ENCODE measurements at regions not wholly inside any gene's neighbourhood (a gene's known extent, or its start where the extent isn't known, plus 50 kb on each side); places are given as distances from the start of the nearest gene placed in this dataset.

DNA sequence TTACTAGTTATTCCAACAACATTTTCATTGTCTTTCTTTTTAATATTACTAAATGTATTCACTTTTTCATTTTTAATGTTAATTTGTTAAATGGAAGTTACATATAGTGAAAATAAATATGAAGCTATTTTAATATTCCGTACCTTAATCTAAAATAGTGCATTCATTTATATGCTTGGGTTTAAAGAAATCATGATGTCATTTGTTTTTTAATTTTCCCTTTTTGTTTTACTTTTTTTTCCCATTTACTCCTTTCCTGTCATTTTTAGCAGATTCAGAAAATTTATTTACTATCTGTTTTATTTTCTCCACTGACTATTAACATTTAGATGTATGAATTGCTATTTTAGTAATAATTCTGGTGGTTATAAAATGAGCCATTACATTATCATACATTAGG, 183.0 kb upstream of the CDH9 start:
- Histone ChIP-seq H3K36me3 (ENCODE audit: control insufficient read depth, insufficient read depth, low read length) (no peaks in the 10 kb centered on the region), H3K4me3 (replicated peaks; ENCODE audit: low read depth, low read length) (no peak overlapping the region), H3K27me3 (replicated peaks; ENCODE audit: control insufficient read depth, insufficient read depth, low read length) (no peaks in the 10 kb centered on the region)
- TF ChIP-seq, protein P1, sequence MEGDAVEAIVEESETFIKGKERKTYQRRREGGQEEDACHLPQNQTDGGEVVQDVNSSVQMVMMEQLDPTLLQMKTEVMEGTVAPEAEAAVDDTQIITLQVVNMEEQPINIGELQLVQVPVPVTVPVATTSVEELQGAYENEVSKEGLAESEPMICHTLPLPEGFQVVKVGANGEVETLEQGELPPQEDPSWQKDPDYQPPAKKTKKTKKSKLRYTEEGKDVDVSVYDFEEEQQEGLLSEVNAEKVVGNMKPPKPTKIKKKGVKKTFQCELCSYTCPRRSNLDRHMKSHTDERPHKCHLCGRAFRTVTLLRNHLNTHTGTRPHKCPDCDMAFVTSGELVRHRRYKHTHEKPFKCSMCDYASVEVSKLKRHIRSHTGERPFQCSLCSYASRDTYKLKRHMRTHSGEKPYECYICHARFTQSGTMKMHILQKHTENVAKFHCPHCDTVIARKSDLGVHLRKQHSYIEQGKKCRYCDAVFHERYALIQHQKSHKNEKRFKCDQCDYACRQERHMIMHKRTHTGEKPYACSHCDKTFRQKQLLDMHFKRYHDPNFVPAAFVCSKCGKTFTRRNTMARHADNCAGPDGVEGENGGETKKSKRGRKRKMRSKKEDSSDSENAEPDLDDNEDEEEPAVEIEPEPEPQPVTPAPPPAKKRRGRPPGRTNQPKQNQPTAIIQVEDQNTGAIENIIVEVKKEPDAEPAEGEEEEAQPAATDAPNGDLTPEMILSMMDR (IDR thresholded peaks at IDR 0.05; ENCODE audit: insufficient read depth, low read length, poor library complexity, severe bottlenecking) = no peak
- DNase-seq (ENCODE audit: extremely low read depth, insufficient read length) = no peak

DNA sequence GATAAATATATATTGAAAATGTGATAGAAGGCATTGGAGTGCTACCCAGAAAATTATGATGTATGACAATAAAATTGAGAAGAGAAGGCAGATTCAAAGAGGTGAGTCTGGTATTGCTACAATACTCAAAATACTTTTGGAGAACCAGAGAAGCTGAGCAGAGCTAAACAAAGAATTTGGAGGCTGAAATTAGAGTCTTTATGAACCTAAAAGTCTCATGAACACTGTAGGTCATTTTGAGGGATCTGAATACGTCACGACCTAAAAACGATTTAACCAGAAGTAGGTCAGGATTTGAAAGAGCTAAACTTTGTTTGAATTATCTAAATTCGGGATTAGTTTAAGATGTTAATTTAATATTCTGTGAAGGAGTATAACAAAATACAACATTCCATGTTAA, 182.4 kb upstream of the CDH9 start:
- H3K27me3 ChIP-seq (replicated peaks; ENCODE audit: control insufficient read depth, insufficient read depth, low read length) = no peaks in the 10 kb centered on the region
- TF ChIP-seq, protein P1 (IDR thresholded peaks at IDR 0.05; ENCODE audit: insufficient read depth, low read length, poor library complexity, severe bottlenecking) = no peak

DNA sequence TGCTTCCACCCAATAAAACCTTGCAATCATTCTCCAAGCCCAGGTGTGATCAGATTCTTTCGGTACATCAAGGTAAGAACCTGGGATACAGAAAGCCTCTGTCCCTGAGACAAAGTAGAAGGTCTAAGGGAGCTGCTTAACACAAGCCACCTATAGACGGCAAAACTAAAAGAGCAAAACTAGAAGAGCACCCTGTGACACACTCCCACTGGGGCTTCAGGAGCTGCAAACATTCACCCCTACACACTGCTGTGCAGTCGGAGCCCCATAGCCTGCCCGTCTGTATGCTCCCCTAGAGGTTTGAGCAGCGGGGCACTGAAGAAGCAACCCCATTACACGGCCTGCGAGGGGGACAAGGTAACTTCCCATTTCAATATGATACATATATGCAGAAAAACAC, 179.6 kb upstream of the CDH9 start:
- TF ChIP-seq, protein P1 (IDR thresholded peaks at IDR 0.05; ENCODE audit: insufficient read depth, low read length, poor library complexity, severe bottlenecking) = no peak
- DNase-seq (ENCODE audit: extremely low read depth, insufficient read length) = no peak
- H3K27me3 ChIP-seq (replicated peaks; ENCODE audit: control insufficient read depth, insufficient read depth, low read length) = no peaks in the 10 kb centered on the region
- H3K36me3 ChIP-seq (ENCODE audit: control insufficient read depth, insufficient read depth, low read length) = no peaks in the 10 kb centered on the region
- H3K4me3 ChIP-seq (replicated peaks; ENCODE audit: low read depth, low read length) = no peak overlapping the region

More for the DNA sequence above, 182.4 kb upstream of the CDH9 start:
- H3K36me3 ChIP-seq (ENCODE audit: control insufficient read depth, insufficient read depth, low read length) = no peaks in the 10 kb centered on the region
- H3K4me3 ChIP-seq (replicated peaks; ENCODE audit: low read depth, low read length) = no peak overlapping the region
- DNase-seq (ENCODE audit: extremely low read depth, insufficient read length) = no peak

DNA sequence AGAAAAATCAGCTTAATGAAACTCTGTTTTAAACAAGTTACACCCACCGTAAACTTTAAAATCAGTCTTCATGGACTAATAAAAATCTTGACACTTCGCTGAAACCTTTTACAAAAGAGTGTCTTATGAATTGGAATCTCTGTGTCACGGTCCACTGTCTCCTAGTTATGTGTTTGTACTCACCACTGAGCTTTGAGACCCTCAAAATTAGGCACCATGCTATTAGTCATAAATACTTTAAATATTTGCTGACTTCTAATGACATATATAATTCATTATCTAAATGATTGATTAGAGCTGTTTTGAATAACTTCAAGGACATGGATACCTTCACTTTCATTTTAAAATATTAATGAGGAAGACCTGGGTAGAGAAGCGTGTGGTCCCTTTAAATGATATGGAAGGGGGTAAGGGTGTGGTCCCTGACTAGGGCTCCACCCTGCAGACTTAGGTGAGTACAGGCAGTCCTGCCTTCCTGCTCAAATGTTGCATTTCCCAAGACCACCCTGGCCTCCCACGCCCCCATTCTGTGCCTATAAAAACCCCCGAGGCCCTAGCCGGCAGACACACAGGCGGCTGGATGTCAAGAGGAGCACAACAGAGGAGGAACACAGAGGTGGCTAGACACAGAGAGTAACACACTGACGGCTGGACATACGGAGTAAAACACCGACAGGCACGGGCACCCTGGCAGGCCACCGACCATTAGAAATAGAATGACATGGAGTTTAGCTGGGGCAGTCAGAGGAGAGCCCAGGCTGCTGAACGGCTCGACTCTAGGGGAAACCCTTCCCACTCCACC, 179.0 kb upstream of the CDH9 start:
- TF ChIP-seq, protein P1 (IDR thresholded peaks at IDR 0.05; ENCODE audit: insufficient read depth, low read length, poor library complexity, severe bottlenecking) = no peak

DNA sequence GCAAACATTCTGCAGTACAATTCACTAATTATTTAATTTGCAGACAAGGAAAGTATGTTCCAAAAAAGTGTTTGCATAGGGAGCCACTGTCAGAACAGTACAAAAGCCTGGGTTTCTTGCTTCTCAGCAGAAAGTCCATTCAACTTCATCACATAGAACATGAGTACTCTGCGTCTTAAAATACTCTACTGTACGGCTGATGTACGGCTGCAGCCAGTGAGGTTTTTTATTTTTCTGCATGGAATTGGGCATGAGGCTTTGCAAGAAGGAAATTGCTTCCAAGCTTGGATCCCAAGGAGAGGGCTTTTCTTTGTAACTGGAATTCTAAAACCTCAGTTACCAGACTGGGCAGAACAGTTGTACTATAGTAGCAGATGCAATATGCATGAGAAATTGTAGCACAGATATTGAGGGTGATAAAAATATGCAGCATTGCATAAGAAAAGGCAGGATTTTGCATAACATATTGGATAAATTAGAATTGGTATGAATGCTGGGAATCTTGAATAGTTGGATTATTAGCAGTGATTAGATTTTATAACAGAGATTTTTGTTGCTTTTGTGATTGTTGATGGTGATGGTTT, 178.1 kb upstream of the CDH9 start:
- TF ChIP-seq, protein P1 (IDR thresholded peaks at IDR 0.05; ENCODE audit: insufficient read depth, low read length, poor library complexity, severe bottlenecking) = no peak
- no peak for DNase-seq (ENCODE audit: extremely low read depth, insufficient read length)
- Histone ChIP-seq H3K4me3 (replicated peaks; ENCODE audit: low read depth, low read length) (no peak overlapping the region), H3K27me3 (replicated peaks; ENCODE audit: control insufficient read depth, insufficient read depth, low read length) (no peaks in the 10 kb centered on the region), H3K36me3 (ENCODE audit: control insufficient read depth, insufficient read depth, low read length) (no peaks in the 10 kb centered on the region)

More for the DNA sequence above, 179.0 kb upstream of the CDH9 start:
- no peaks in the 10 kb centered on the region for H3K36me3 ChIP-seq (ENCODE audit: control insufficient read depth, insufficient read depth, low read length)
- no peak for DNase-seq (ENCODE audit: extremely low read depth, insufficient read length)
- no peak overlapping the region for H3K4me3 ChIP-seq (replicated peaks; ENCODE audit: low read depth, low read length)
- H3K27me3 ChIP-seq (replicated peaks; ENCODE audit: control insufficient read depth, insufficient read depth, low read length) = no peaks in the 10 kb centered on the region

Data from GM06990 (cell line).